OCI-LY7 (cell line): ENCODE measurements at regions not wholly inside any gene's neighbourhood (a gene's known extent, or its start where the extent isn't known, plus 50 kb on each side); places are given as distances from the start of the nearest gene placed in this dataset.
"Not testable (repeated sequence)": the region's sequence is repeated elsewhere in the genome, so short reads cannot be mapped to it uniquely, and the experiment has no call there.

Experiments used
- CTCF ChIP-seq: fragments of 200-600 bp; sonication (generic); conservative IDR thresholded peaks from 2 replicates; pipeline ENCODE4 v1.5.1; 2014; ENCODE audit warnings: mild to moderate bottlenecking, antibody characterized with exemption, low read length, moderate library complexity, mixed read lengths
- EZH2phosphoT487 ChIP-seq: fragments of 200-600 bp; sonication (generic); IDR thresholded peaks from 2 replicates; pipeline ENCODE4 v1.6.1; 2018; ENCODE audit warnings: low read depth, borderline replicate concordance, mild to moderate bottlenecking, mixed run types, antibody characterized with exemption, low read length, moderate library complexity, mixed read lengths

GRCh38 chr10:31664071-31664470 is 264.6 kb downstream of the ARHGAP12 start:
- TF ChIP-seq CTCF, EZH2phosphoT487: not testable (repeated sequence)
